H1 (cell line): ENCODE measurements at regions not wholly inside any gene's neighbourhood (a gene's known extent, or its start where the extent isn't known, plus 50 kb on each side); places are given as distances from the start of the nearest gene placed in this dataset.

ENCODE experiments used
- CTCF ChIA-PET: fragments of 300-600 bp; sonication (Branson Sonifier 250); formaldehyde crosslinking; loops from one replicate; lab custom pipeline; 2021; ENCODE audit not compliant: partially characterized antibody; lab: Charles Lee
- POLR2A ChIA-PET: fragments of 300-600 bp; sonication (Branson Sonifier 250); formaldehyde crosslinking; loops from one replicate; lab custom pipeline; 2021; ENCODE audit warnings: inconsistent platforms; ENCODE audit not compliant: partially characterized antibody; lab: Charles Lee
- DNase-seq, 2 experiments: peaks; one replicate each; pipeline versions ENCODE4 v3.0.0 to v3.0.0-alpha.2; 2010 to 2022; ENCODE audit warnings: low spot score in 2 of 2, low read depth in 1 of 2, mixed read lengths in 1 of 2
- FAIRE-seq: peaks from 2 replicates; lab custom pipeline; 2011; peaks lifted over from hg19 to GRCh38; lab: Jason Lieb, UNC
- H2AFZ ChIP-seq: 2 replicates; pipeline ENCODE4 v1.8.1; 2012; ENCODE audit warnings: low read length, inconsistent platforms
- H2AK5ac ChIP-seq: 2 replicates; pipeline ENCODE4 v1.6.1; 2013; ENCODE audit warnings: low read depth, low read length
- H2BK120ac ChIP-seq: replicated peaks from 2 replicates; pipeline ENCODE3; 2013; ENCODE audit warnings: low read depth, low read length, inconsistent platforms
- H2BK12ac ChIP-seq: 2 replicates; pipeline ENCODE4 v1.6.1; 2013; ENCODE audit warnings: low read depth, low read length
- H2BK15ac ChIP-seq: 2 replicates; pipeline ENCODE4 v1.6.1; 2013; ENCODE audit warnings: low read length
- H2BK20ac ChIP-seq: 2 replicates; pipeline ENCODE4 v1.6.1; 2013; ENCODE audit warnings: low read length
- H2BK5ac ChIP-seq: 2 replicates; pipeline ENCODE4 v1.6.1; 2013; ENCODE audit warnings: low read depth, low read length
- H3K14ac ChIP-seq: 2 replicates; pipeline ENCODE4 v1.6.1; 2013; ENCODE audit warnings: inconsistent platforms; ENCODE audit not compliant: insufficient read length
- H3K18ac ChIP-seq: 2 replicates; pipeline ENCODE4 v1.6.1; 2013; ENCODE audit warnings: low read length; ENCODE audit errors: extremely low read depth
- H3K23ac ChIP-seq: 2 replicates; pipeline ENCODE4 v1.6.1; 2013; ENCODE audit warnings: inconsistent platforms; ENCODE audit not compliant: insufficient read length
- H3K23me2 ChIP-seq: 2 replicates; pipeline ENCODE4 v1.6.1; 2013; ENCODE audit warnings: low read depth, low read length
- H3K27ac ChIP-seq: 2 replicates; pipeline ENCODE4 v1.6.1; 2011; ENCODE audit warnings: low read depth, low read length, inconsistent platforms
- H3K27me3 ChIP-seq, 4 experiments: replicated peaks in 1 of 4; 1 replicate in 1 of 4; 2 replicates in 3 of 4; pipeline versions ENCODE4 v1.6.1 to v1.8.1; 2011 to 2013; ENCODE audit warnings: low read length in 3 of 4, mild to moderate bottlenecking in 3 of 4, inconsistent platforms in 2 of 4, mixed read lengths in 2 of 4, moderate library complexity in 1 of 4; ENCODE audit not compliant: control insufficient read depth in 3 of 4, insufficient read depth in 3 of 4; ENCODE audit errors: extremely low read depth in 1 of 4
- H3K36me3 ChIP-seq, 4 experiments: 2 replicates each; pipeline versions ENCODE4 v1.6.1 to v1.8.1; 2011 to 2013; ENCODE audit warnings: mild to moderate bottlenecking in 4 of 4, low read length in 3 of 4, moderate library complexity in 2 of 4, control low read depth in 1 of 4, inconsistent platforms in 1 of 4; ENCODE audit not compliant: insufficient read depth in 4 of 4, control insufficient read depth in 2 of 4
- H3K4ac ChIP-seq: replicated peaks from 2 replicates; pipeline ENCODE3; 2013; ENCODE audit warnings: low read length, low read depth, mixed read lengths, inconsistent platforms; ENCODE audit not compliant: insufficient read length
- H3K4me1 ChIP-seq, 4 experiments: replicated peaks in 1 of 4; 1 replicate in 1 of 4; 2 replicates in 3 of 4; pipeline versions ENCODE4 v1.6.1 to v1.8.1; 2011 to 2013; ENCODE audit warnings: low read length in 3 of 4, inconsistent platforms in 2 of 4, mixed read lengths in 1 of 4; ENCODE audit not compliant: insufficient read depth in 4 of 4, control insufficient read depth in 3 of 4
- H3K4me2 ChIP-seq, 2 experiments: 2 replicates each; pipeline versions ENCODE4 v1.6.1 to v1.8.1; 2011 to 2013; ENCODE audit warnings: low read depth in 2 of 2, low read length in 2 of 2, control low read depth in 1 of 2, inconsistent platforms in 1 of 2, mild to moderate bottlenecking in 1 of 2; ENCODE audit not compliant: insufficient read depth in 1 of 2
- H3K4me3 ChIP-seq, 4 experiments: fragments of 200-600, 300-600 bp in 1 of 4; sonication (generic), shearing (Covaris generic), sonication (Bioruptor Twin) in 1 of 4; 2 replicates each; pipeline versions ENCODE4 v1.5.1 to v1.8.1; 2011 to 2016; ENCODE audit warnings: low read length in 4 of 4, low read depth in 3 of 4, control low read depth in 2 of 4, inconsistent platforms in 2 of 4, mild to moderate bottlenecking in 2 of 4, mixed read lengths in 1 of 4, moderate library complexity in 1 of 4; ENCODE audit not compliant: insufficient read depth in 2 of 4; ENCODE audit errors: extremely low read depth in 1 of 4
- H3K56ac ChIP-seq: replicated peaks from 2 replicates; pipeline ENCODE3; 2013; ENCODE audit warnings: low read depth, mild to moderate bottlenecking, mixed read lengths, low read length, inconsistent platforms; ENCODE audit not compliant: insufficient read length
- H3K79me1 ChIP-seq: 2 replicates; pipeline ENCODE4 v1.6.1; 2013; ENCODE audit warnings: low read depth, low read length, control low read depth
- H3K79me2 ChIP-seq, 2 experiments: 2 replicates each; pipeline versions ENCODE4 v1.6.1 to v1.8.1; 2012 to 2013; ENCODE audit warnings: low read length in 2 of 2, mild to moderate bottlenecking in 2 of 2, inconsistent platforms in 1 of 2; ENCODE audit not compliant: insufficient read depth in 2 of 2, control insufficient read depth in 1 of 2
- H3K9ac ChIP-seq, 4 experiments: replicated peaks in 1 of 4; 1 replicate in 1 of 4; 2 replicates in 3 of 4; pipeline versions ENCODE4 v1.6.1 to v1.8.1; 2011 to 2013; ENCODE audit warnings: low read depth in 3 of 4, low read length in 3 of 4, control low read depth in 2 of 4, mild to moderate bottlenecking in 2 of 4, moderate library complexity in 2 of 4, inconsistent platforms in 1 of 4; ENCODE audit errors: extremely low read depth in 1 of 4
- H3K9me3 ChIP-seq, 2 experiments: 2 replicates each; pipeline versions ENCODE4 v1.6.1 to v1.8.1; 2012 to 2013; ENCODE audit warnings: mild to moderate bottlenecking in 2 of 2, moderate library complexity in 2 of 2, control low read depth in 1 of 2, inconsistent platforms in 1 of 2, low read depth in 1 of 2, low read length in 1 of 2, mixed read lengths in 1 of 2; ENCODE audit not compliant: insufficient read depth in 2 of 2
- H4K20me1 ChIP-seq, 2 experiments: replicated peaks in 1 of 2; 2 replicates each; pipeline versions ENCODE3 to v1.8.1; 2011 to 2013; ENCODE audit warnings: inconsistent platforms in 2 of 2, low read length in 2 of 2, mild to moderate bottlenecking in 1 of 2; ENCODE audit not compliant: insufficient read depth in 2 of 2, control insufficient read depth in 1 of 2
- H4K5ac ChIP-seq: 2 replicates; pipeline ENCODE4 v1.6.1; 2013; ENCODE audit warnings: low read length, low read depth, mixed read lengths, inconsistent platforms; ENCODE audit not compliant: insufficient read length
- H4K8ac ChIP-seq: 2 replicates; pipeline ENCODE4 v1.8.0; 2013; ENCODE audit warnings: mild to moderate bottlenecking, moderate library complexity, low read length, inconsistent platforms; ENCODE audit not compliant: insufficient read depth; ENCODE audit errors: extremely low read depth
- H4K91ac ChIP-seq: replicated peaks from 2 replicates; pipeline ENCODE3; 2013; ENCODE audit warnings: low read length, mixed read lengths, inconsistent platforms; ENCODE audit not compliant: insufficient read length
- CBX8 ChIP-seq: fragments of 300-800, 300-1000 bp; sonication (generic); IDR thresholded peaks from 2 replicates; pipeline ENCODE4 v1.7.1; 2016; ENCODE audit warnings: low read depth, low read length, borderline replicate concordance
- CREB1 ChIP-seq: IDR thresholded peaks from 2 replicates; pipeline ENCODE4 v1.6.1; 2012; ENCODE audit warnings: inconsistent platforms
- E2F6 ChIP-seq: IDR thresholded peaks from 2 replicates; pipeline ENCODE4 v1.6.1; 2012; ENCODE audit warnings: inconsistent platforms
- RBBP5 ChIP-seq: IDR thresholded peaks from 2 replicates; pipeline ENCODE4 v1.7.1; 2012; ENCODE audit warnings: low read depth, mild to moderate bottlenecking, inconsistent platforms, low read length, moderate library complexity, borderline replicate concordance
- RXRA ChIP-seq: IDR thresholded peaks from 2 replicates; pipeline ENCODE4 v1.6.1; 2011; ENCODE audit warnings: low read depth, mild to moderate bottlenecking, low read length, moderate library complexity; ENCODE audit not compliant: insufficient read depth
- WGBS, 2 experiments: shearing (Covaris generic) in 1 of 2; methylation state at CpG; one replicate each; pipeline versions ENCODE4 v1.1.6 to v1.1.7; 2013 to 2015; ENCODE audit warnings: low lambda C conversion rate in 2 of 2, mixed read lengths in 2 of 2, inconsistent platforms in 1 of 2, low coverage in 1 of 2, missing lambda C conversion rate in 1 of 2; ENCODE audit not compliant: insufficient replicate concordance in 2 of 2, insufficient coverage in 1 of 2, insufficient read length in 1 of 2; ENCODE audit errors: extremely low coverage in 1 of 2, missing lambda C conversion rate in 1 of 2; 5-methylcytosine and 5-hydroxymethylcytosine counted together

- H2BK5ac ChIP-seq: no peak overlapping the region
- H2BK20ac ChIP-seq: no peak overlapping the region
- H2AFZ ChIP-seq: no peak overlapping the region
- WGBS, 2 experiments: 77% methylated on average over 3 of the region's 3 CpGs; no CpG with 5 or more reads in 1 of the 2 experiments
- H3K56ac ChIP-seq: no peak overlapping the region
- no peak overlapping the region for H3K4ac ChIP-seq
- FAIRE-seq: no peak
- TF ChIP-seq RXRA: no peak
- no peak for TF ChIP-seq CBX8
- TF ChIP-seq E2F6: no peak
- no peak for TF ChIP-seq CREB1
- TF ChIP-seq RBBP5: no peak
- H3K4me2 ChIP-seq: no peak overlapping the region
- H3K79me2 ChIP-seq: no peaks in the 10 kb centered on the region
- no peak overlapping the region for H3K4me3 ChIP-seq
- peaks cover 0 to 28% (median 12%) of the 10 kb centered on the region in 4 experiments; a peak in 4 of 7 replicates for H3K27me3 ChIP-seq
- H4K20me1 ChIP-seq: peaks cover 3 to 7% of the 10 kb centered on the region in 2 experiments
- H3K4me1 ChIP-seq: peaks cover 4 to 16% (median 7%) of the 10 kb centered on the region in 4 experiments; a peak in 5 of 7 replicates
- H3K36me3 ChIP-seq: no peaks in the 10 kb centered on the region
- no peak overlapping the region for H2BK12ac ChIP-seq
- no peak overlapping the region for H3K14ac ChIP-seq
- H3K9me3 ChIP-seq: no peaks in the 10 kb centered on the region
- ChIA-PET POLR2A (interaction anchor here (8.5 kb wide), 1 partner anchor 11 kb away, joined by 42 read pairs; no protein-coding TSS in a partner anchor), CTCF (interaction anchor here (0.9 to 4.7 kb wide), 11 partner anchors 11 to 58 kb away, joined by 3 to 37 read pairs (median 4); a partner anchor contains a TSS)
- H3K18ac ChIP-seq: no peak overlapping the region
- no peak overlapping the region for H2BK120ac ChIP-seq
- no peaks in the 10 kb centered on the region; the same call in 1 of the 2 replicates for H3K23me2 ChIP-seq
- no peak overlapping the region for H3K27ac ChIP-seq
- H2AK5ac ChIP-seq: no peak overlapping the region
- no peak for DNase-seq
- H4K5ac ChIP-seq: no peak overlapping the region
- H3K79me1 ChIP-seq: no peaks in the 10 kb centered on the region
- no peak overlapping the region for H2BK15ac ChIP-seq
- H3K9ac ChIP-seq: no peak overlapping the region
- no peak overlapping the region for H4K91ac ChIP-seq
- H3K23ac ChIP-seq: no peak overlapping the region
- no peak overlapping the region for H4K8ac ChIP-seq
These were observed 60.0 kb upstream of the PNMA1 start for GRCh38 chr14:73774241-73774570.
